NCI-H2196 (cell line): ENCODE measurements at regions not wholly inside any gene's neighbourhood (a gene's known extent, or its start where the extent isn't known, plus 50 kb on each side); places are given as distances from the start of the nearest gene placed in this dataset.

ENCODE experiments used
- DNase-seq: peaks from one replicate; lab custom pipeline; 2025; ENCODE audit not compliant: unreplicated experiment; lab: John Stamatoyannopoulos, UW

- no peak for DNase-seq
These were observed 64.9 kb downstream of the CD2 start for GRCh38 chr1:116819081-116819480.

GRCh38 chr1:116820369-116820768 is 66.1 kb downstream of the CD2 start:
- no peak for DNase-seq

- DNase-seq = no peak
These were observed 67.5 kb downstream of the CD2 start for GRCh38 chr1:116821763-116822162.

- DNase-seq = no peak
These were observed 70.5 kb downstream of the CD2 start for GRCh38 chr1:116824631-116825206.

DNA sequence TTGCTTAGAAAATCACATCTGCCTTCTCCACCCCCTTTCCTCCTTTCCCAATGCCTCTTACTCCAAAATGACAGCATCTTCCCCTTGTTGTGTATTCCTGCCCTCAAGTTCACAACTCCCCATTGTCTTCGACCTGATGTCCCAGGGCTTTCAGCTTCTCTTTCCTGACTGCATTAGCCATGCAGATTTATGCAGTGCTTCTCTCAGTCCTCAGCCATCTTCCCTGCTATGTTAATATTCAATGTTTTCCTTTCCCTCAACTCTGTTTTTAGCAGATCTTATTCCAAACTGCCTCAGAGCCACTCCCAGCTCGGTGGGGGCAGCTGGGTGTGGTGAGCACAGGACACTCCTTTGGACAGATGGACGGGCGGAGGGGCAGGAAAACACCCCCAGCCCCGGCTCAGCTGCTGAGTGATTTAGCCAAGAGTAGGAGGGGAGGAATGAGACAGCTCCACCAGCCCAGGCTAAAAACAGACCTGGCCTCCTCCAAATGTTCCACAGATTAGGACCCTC is 71.0 kb downstream of the CD2 start:
- no peak for DNase-seq

GRCh38 chr1:116825720-116826438 is 71.6 kb downstream of the CD2 start:
- no peak for DNase-seq

DNA sequence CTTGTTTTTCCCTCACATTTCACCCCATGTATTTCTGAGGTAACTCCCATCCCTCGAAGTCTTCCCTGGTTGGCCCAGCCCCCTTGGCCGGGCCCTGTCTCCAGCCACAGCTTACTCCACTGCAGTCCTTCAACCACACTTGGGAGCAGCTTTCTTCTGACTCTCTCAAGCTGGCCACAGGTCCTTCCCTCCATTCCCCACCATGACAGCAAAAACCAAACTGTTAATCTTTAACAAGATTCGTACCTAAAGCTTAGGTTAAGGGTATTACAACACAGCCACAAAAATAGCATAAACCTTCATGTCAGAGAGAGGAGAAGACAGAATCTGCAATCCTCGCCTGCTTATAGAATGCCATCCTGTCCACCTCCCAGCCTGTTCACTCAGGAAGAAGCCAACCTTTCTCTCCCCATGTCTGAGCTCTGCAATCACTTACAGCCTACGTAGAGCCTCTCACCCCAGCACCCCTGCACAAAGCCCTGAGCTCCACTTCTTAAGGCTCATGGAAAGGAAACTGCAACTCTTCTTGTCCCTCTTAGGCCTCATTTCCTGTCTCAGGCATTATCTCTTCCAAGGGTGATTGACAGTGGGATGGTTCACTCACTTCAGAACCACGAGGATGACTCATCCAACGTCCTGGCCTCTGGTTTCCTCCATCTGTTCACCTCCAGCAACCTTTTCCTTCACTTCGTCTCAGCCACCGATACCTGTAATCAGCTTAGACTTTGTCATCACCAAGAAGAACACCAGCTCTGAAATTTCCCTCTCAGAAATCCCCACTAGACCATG is 72.8 kb downstream of the CD2 start:
- DNase-seq = no peak

- no peak for DNase-seq
These were observed 73.4 kb downstream of the CD2 start for GRCh38 chr1:116827607-116828105.

DNA sequence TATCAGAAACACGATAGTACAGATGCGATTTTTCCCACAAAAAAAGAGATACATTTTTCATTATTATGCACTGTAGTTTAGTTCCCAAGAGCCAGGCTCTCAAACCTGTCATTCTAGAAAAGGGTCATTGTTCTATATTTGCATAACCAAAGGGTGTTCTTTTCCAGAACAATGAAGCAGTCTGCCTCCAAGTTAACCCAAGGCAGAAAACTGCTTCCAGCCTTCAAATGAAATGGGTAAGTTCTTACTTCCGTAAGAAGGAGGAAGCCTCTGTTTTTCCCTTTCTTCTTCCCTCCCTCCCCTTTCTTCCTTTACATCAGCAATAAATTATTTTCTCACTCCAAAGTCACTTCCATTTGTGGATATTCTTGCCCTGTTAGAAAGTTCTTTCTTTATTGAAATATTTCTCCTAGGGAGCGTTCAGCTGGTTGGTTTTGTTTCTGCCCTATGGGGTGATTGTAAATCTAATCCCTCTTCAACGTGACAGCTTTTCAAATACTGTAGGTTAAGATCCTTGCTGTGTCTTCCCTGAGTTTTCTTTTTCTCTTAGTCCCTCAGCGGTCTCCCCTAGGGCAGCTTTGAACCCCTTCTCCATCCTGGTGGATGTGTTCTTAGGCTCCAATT is 77.3 kb upstream of the PTGFRN start:
- DNase-seq = no peak

DNA sequence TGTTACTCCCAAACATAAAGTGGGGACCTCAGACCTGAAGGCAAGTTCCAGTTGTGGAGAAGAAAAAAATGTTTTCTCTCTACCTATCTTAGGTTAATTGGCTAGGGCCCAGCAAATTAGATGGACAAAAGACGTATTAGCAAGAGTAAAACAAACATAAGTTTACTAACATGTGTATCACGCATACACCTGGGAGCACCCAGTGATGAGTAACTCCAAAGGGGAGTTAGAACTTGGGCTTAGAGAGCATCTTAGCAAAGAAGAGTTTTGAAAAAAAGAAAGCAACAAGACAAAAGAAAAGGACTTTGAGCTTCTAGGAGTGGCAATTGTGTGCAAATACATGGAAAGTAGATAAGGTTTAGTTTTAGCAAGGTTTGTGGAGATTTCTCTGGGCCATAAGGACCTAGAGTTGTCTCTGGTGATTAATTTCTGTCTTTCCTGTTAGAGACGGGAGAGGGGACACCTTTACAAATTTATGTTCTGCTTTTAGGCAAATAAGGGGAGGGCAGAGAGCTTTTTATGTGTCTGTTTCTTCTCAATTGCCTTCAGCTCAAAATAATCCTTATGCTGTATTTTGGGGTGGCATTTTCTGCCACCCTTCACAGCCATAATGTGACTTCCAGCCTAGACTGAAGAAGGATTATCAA is 76.7 kb upstream of the PTGFRN start:
- no peak for DNase-seq

GRCh38 chr1:116833718-116834117 is 76.0 kb upstream of the PTGFRN start:
- DNase-seq = no peak

DNA sequence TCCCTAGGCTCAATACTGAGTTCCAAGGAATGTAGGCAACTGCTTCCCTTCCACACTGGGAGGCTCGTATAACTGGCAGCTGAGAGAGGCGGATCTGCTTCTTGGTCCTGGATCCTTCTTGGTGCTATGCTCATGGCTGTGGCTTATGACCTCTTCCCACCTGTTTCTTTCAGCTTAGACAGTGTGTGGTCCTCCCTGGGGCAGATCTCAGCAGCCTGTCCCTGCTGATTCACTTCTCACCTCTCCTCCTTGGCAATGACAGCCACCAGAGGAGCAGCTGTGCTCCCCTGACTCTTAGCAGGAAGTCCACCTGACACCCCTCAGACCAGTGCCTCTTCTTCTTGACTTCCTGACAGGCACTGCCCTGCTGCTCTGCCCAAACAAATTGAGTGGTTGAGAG is 75.1 kb upstream of the PTGFRN start:
- DNase-seq = no peak

- DNase-seq = no peak
These were observed 74.6 kb upstream of the PTGFRN start for GRCh38 chr1:116835161-116835560.

DNA sequence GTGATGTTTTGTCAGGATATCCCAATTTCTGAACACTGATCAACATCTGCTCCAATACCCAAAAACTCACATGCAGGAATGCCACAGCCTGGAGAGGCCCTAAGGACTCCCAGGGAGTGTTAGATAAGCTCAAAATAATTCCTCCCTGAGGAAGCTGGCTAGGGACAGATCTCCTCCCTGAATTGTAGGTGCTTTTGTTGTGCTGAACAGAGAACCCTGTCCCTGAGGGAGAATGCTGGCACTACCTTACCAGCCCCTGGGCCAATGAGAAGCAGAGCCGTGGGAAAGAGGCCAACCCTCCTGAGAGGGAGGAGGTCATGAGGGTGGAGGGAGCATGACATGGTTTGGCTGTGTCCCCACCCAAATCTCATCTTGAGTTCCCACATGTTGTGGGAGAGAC is 73.6 kb upstream of the PTGFRN start:
- DNase-seq = no peak

DNA sequence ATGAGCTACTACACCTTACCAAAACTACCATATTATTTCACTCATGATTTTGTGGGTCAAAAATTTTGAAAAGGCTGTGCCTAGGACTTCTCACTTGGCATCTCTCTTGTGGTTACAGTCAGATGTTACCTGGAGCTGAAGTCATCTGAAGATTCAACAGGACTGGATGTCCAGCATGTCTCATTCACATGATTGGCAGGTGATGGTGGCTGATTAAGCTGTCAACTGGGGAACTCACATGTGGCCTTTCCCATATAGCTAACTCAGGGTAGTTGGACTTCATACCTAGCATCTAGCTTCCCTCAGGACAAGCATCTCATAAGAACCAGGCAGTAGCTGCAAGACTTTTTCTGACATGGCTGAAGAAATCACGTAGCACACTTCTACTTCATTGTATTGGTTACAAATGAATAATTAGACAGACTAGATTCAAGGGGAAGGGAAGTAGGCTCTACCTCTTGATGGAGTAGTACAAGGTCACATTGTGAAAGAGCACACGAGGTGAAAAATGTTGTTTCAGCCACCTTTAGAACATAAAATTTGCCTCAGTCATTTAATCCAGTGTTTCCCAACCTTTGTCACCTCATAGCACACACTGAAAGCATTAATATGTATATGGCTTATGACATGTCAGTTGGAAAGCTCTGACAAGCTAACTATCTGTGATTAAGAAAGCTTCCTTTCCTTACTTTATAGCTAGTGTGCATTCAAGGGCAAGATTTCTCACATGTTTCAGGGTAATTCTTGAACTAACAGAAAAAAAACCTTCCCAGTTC is 68.0 kb upstream of the PTGFRN start:
- no peak for DNase-seq

DNA sequence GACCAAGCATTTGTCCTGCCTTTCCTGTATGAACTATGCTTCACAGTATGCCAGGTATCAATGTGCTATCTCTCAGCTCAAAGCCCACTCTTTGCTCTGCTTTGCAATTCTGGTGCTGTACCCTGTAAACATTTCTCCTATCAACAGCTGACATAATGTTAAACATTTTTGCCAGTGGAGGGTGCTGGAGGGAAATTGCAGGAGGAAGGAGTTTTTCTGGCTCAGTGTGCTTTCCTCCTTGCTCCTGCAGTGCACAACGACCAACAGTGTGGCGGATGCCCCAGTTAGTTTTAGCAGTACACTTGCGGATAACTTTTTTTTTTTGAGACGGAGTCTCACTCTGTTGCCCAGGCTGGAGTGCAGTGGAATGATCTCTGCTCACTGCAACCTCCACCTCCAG is 67.1 kb upstream of the PTGFRN start:
- DNase-seq = peak; percentile 13

DNA sequence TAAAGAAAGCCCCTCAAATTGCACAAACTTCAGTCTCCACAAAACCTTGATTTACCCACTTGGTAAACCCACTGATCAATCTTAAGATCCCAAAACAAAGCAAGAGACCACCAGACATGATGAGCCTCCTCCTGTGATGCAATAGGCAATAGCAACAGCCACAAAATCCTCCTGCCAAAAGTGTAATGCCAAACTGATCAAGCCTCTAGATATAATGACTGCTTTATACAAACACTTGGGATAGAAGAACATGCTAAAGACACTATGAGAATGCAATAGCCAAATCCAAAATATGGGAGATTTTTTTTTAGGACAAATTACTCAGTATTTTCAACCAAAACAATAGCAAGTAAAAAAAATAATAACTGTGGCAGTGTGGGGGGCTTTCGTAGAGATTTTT is 64.9 kb upstream of the PTGFRN start:
- no peak for DNase-seq

- DNase-seq = no peak
These were observed 62.5 kb upstream of the PTGFRN start for GRCh38 chr1:116847190-116847589.

- DNase-seq = no peak
These were observed 61.8 kb upstream of the PTGFRN start for GRCh38 chr1:116847688-116848531.
